Suprapubic skin (tissue), 4 donors: ENCODE measurements at regions not wholly inside any gene's neighbourhood (a gene's known extent, or its start where the extent isn't known, plus 50 kb on each side); places are given as distances from the start of the nearest gene placed in this dataset.

Source experiments
- CTCF ChIP-seq, 2 donors: fragments of 200-600 bp in 1 of 2; fragments of 450-650 bp in 1 of 2; sonication (generic) in 1 of 2; IDR thresholded peaks; one replicate each; pipeline ENCODE4 v1.5.1; 2016 to 2019; ENCODE audit warnings: antibody characterized with exemption in 2 of 2, mild to moderate bottlenecking in 1 of 2, moderate library complexity in 1 of 2
- EP300 ChIP-seq: sonication (generic); formaldehyde crosslinking; IDR thresholded peaks from one replicate; pipeline ENCODE4 v1.6.1; 2017; ENCODE audit warnings: antibody characterized with exemption
- POLR2A ChIP-seq, 2 donors: fragments of 450-650 bp; IDR thresholded peaks; one replicate each; pipeline ENCODE4 v1.6.1; 2017; ENCODE audit warnings: antibody characterized with exemption in 2 of 2, mild to moderate bottlenecking in 2 of 2, moderate library complexity in 2 of 2
- POLR2AphosphoS5 ChIP-seq, 3 donors: sonication (generic); formaldehyde crosslinking; IDR thresholded peaks; one replicate each; pipeline ENCODE4 v1.6.1; 2017; ENCODE audit warnings: antibody characterized with exemption in 3 of 3

GRCh38 chr12:24488091-24488596, 460.8 kb downstream of the BCAT1 start:
- TF ChIP-seq CTCF (IDR thresholded peaks at IDR 0.05) = no peak
- no peak for TF ChIP-seq EP300
- TF ChIP-seq POLR2AphosphoS5 (IDR thresholded peaks at IDR 0.05) = no peak
- no peak for TF ChIP-seq POLR2A (IDR thresholded peaks at IDR 0.05)
